SKM-1 (cell line): ENCODE measurements at regions not wholly inside any gene's neighbourhood (a gene's known extent, or its start where the extent isn't known, plus 50 kb on each side); places are given as distances from the start of the nearest gene placed in this dataset.
"Not testable (repeated sequence)": the region's sequence is repeated elsewhere in the genome, so short reads cannot be mapped to it uniquely, and the experiment has no call there.

Source experiments
- DNase-seq: peaks from one replicate; lab custom pipeline; 2025; ENCODE audit not compliant: unreplicated experiment; lab: John Stamatoyannopoulos, UW

GRCh38 chr12:74334780-74335179 is 202.9 kb upstream of the ATXN7L3B start:
- DNase-seq, result no peak

DNA sequence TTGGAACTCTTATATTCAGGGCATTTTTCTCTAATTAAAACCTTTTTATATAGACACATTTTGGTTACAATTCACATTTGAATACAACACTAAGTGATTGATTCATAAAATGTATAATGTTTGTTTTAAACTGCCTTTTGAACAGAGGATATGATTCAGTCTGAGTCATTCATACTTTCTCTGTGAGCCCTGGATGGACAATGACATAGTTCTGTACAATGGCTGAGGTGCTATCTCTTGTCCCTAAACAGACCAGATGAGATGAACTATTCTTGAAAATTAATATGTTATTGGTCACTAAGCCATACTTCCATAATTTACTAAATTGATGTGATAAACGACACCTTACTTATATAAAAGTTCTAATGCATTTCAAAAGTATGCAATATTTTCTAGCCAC is 199.7 kb upstream of the ATXN7L3B start:
- DNase-seq, result no peak

GRCh38 chr12:74339211-74339610 is 198.4 kb upstream of the ATXN7L3B start:
- DNase-seq, result no peak

DNA sequence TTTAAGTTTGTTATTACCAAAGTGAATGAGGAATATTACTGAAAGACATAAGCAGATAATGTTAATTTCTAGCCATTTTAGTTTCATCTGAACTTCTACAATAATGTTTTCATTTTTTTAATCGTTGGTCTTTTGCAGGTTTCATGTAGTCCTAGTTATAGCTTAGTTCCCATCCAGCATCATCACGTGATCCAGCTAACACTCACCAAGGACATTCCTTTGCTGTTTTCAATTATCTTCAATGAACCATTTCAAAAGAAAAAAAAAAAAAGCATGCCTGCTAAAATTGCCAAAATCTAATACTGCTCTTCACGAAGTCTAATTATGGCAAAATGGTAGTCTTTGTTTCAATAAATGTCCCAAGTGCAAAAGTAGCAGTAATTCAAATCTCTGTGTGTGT is 187.7 kb upstream of the ATXN7L3B start:
- no peak for DNase-seq

DNA sequence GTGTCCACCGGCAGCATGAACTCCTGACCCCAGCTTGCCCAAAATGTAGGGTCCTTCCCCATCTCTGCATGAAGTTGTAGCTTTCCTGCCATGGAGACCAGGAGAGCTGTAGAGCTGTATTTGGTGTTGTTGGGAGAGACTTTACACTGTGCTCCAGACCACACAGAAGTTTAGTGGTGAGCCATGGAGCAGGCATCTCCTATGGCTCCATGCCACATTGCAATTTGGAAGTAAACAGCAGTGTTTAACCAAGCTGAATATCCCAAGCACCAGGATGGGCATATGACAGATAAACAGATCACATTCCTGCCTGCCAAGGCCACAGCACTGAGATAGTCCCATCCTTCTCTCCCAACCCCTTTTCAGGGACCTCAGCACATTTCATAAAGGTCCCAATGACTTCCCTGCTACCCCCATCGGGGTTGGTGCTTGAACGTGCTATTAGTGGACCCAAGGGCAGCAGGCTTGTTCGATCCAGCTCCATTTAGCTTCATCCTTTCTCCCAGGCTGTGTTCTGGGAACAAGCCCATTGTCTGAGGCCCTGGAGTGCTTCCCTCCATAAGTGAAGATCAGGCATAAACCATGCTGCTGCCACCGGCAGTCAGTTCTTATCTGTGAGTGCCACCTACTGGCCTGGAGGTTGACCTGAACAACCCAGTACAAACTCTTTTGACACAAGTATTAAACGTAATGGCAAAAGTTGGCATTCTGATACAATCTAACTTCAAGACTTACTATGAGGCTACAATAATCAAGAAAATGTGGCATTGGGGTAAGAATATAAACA is 172.3 kb upstream of the ATXN7L3B start:
- DNase-seq, result no peak

- no peak for DNase-seq
Measured at GRCh38 chr12:74370608-74371216, 166.9 kb upstream of the ATXN7L3B start.

- no peak for DNase-seq
Measured at GRCh38 chr12:74379114-74379513, 158.5 kb upstream of the ATXN7L3B start.

DNA sequence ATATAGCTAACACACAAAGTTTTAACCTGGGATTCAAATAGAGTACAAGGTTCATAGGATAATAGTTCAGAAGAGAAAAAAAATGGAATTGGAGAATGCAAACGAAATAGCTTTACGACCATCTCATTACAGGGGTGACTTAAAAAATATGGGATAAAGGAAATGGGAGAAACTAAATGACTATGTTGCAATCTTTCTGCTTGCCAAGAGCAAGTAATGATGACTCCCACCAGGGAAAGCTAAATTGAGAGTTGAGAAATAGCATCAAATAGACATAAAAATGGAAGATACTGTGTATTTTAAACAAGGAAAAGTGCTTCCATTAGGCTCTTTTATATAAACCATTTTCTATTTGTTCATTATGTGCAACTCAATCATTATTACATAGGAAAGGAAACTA is 155.7 kb upstream of the ATXN7L3B start:
- no peak for DNase-seq

GRCh38 chr12:74382983-74383382 is 154.7 kb upstream of the ATXN7L3B start:
- DNase-seq, result no peak

DNA sequence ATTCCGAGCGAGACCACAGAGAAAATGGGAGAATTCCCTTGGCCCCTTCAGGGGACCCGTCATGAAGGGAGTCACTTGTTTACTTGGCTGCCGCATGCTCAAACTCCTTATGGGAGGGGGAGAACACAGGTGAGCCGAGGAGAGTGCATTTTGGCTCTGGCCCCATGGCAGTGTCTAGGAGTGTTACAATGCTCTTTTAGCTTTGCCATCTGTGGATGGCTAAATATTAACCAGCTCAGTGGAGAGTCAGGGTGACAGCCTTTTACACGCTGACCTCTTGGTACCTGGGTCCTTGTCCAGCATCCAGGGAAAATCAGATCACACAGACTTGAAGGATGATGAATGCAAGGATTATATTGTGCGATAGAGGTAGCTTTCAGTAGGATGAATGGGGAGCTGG is 146.4 kb upstream of the ATXN7L3B start:
- no peak for DNase-seq

- no peak for DNase-seq
Measured at GRCh38 chr12:74393272-74393671, 144.4 kb upstream of the ATXN7L3B start.

- no peak for DNase-seq
Measured at GRCh38 chr12:74394647-74395046, 143.0 kb upstream of the ATXN7L3B start.

DNA sequence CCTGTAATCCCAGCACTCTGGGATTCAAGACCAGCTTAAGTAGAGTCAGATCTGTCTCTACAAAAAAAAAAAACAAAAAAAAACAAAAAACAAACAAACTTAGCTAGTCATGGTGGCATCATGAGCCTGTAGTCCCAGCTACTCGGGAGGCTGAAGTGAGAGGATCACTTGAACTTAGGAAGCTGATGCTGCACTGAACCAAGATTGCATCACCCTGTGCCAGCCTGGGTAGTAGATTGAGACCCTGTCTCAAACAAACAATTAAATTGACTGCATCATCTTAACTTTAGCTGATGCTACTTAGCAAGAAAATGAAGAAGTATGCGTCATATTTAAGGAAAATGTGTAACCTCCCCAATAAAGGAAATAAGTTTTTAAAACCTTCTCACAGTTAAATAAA is 136.6 kb upstream of the ATXN7L3B start:
- no peak for DNase-seq

DNA sequence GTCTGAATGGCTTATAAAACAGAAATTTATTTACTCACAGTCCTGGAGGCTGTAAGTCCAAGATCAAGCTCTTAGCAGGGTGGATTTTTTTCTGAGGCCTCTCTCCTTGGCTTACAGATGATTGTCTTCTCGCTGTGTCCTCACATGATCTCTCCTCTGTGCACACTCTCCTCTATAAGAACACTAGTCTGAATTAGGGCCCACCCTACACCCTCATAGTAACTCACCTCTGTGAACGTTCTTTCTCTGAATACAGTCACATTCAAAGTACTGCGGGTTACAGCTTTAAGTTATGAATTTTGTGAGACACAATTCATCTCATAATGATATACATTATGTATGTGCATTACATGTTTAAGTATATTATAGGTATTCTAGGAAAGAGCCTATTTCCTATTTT is 135.7 kb upstream of the ATXN7L3B start:
- DNase-seq, result no peak

DNA sequence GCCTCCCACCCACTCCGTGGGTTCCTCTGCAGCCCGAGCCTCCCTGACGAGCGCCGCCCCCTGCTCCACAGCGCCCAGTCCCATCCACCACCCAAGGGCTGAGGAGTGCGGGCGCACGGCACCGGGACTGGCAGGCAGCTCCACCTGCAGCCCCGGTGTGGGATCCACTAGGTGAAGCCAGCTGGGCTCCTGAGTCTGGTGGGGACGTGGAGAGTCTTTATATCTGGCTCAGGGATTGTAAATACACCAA is 134.5 kb upstream of the ATXN7L3B start:
- DNase-seq, result not testable (repeated sequence)

- no peak for DNase-seq
Measured at GRCh38 chr12:74408601-74409166, 129.0 kb upstream of the ATXN7L3B start.

- DNase-seq, result no peak
Measured at GRCh38 chr12:74412606-74413230, 124.9 kb upstream of the ATXN7L3B start.

- DNase-seq, result no peak
Measured at GRCh38 chr12:74415633-74416032, 122.0 kb upstream of the ATXN7L3B start.

GRCh38 chr12:74418573-74418972 is 119.1 kb upstream of the ATXN7L3B start:
- DNase-seq, result no peak

- DNase-seq, result no peak
Measured at GRCh38 chr12:74424778-74425177, 112.9 kb upstream of the ATXN7L3B start.

- DNase-seq, result no peak
Measured at GRCh38 chr12:74426091-74426490, 111.5 kb upstream of the ATXN7L3B start.

GRCh38 chr12:74429535-74429934 is 108.1 kb upstream of the ATXN7L3B start:
- DNase-seq, result no peak
